SH-SY5Y (cell line): ENCODE measurements at regions not wholly inside any gene's neighbourhood (a gene's known extent, or its start where the extent isn't known, plus 50 kb on each side); places are given as distances from the start of the nearest gene placed in this dataset.

Experiments used
- GATA2 ChIP-seq: IDR thresholded peaks from 2 replicates; pipeline ENCODE4 v1.6.1; 2011; ENCODE audit warnings: mild to moderate bottlenecking, low read depth, low read length
- GATA3 ChIP-seq: IDR thresholded peaks from 2 replicates; pipeline ENCODE4 v1.6.1; 2011; ENCODE audit warnings: low read depth, mild to moderate bottlenecking, low read length, moderate library complexity

- TF ChIP-seq GATA3 = no peak
- no peak for TF ChIP-seq GATA2
These were observed 279.6 kb downstream of the KLF5 start for GRCh38 chr13:73338389-73338788.

GRCh38 chr13:73337532-73337931 lies 278.7 kb downstream of the KLF5 start:
- TF ChIP-seq GATA3 (no peak), GATA2 (no peak)

- TF ChIP-seq GATA3 (no peak), GATA2 (no peak)
These were observed 278.0 kb downstream of the KLF5 start for GRCh38 chr13:73336773-73337172.

- TF ChIP-seq GATA2 (no peak), GATA3 (no peak)
These were observed 277.1 kb downstream of the KLF5 start for GRCh38 chr13:73335944-73336343.

- no peak for TF ChIP-seq GATA3
- no peak for TF ChIP-seq GATA2
These were observed 276.4 kb downstream of the KLF5 start for GRCh38 chr13:73335210-73335609.

- TF ChIP-seq GATA2 (no peak), GATA3 (no peak)
These were observed 275.6 kb downstream of the KLF5 start for GRCh38 chr13:73334445-73334844.

- TF ChIP-seq GATA3 = no peak
- TF ChIP-seq GATA2 = no peak
These were observed 272.8 kb downstream of the KLF5 start for GRCh38 chr13:73331556-73331955.

- TF ChIP-seq GATA3 = no peak
These were observed 270.6 kb downstream of the KLF5 start for GRCh38 chr13:73329355-73329754.

DNA sequence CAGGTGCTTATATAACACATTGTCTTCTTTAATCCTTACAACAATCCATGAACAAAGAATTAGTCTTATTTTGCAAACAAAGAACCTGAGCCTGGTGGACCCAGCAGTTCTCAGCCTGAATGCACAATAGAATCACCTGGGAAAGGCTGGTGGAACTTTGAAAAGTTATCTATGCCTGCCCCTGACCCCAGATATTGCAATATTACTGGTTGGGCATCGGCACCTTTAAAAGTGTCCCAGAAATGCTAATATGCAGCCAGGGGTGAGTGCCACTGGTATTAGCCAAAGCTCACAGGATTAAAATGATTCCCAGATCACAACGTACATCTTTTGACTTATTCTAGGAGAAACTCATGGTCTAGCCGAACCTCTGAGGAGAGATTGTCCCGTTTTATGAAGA lies 268.8 kb downstream of the KLF5 start:
- TF ChIP-seq GATA3 (no peak), GATA2 (no peak)

DNA sequence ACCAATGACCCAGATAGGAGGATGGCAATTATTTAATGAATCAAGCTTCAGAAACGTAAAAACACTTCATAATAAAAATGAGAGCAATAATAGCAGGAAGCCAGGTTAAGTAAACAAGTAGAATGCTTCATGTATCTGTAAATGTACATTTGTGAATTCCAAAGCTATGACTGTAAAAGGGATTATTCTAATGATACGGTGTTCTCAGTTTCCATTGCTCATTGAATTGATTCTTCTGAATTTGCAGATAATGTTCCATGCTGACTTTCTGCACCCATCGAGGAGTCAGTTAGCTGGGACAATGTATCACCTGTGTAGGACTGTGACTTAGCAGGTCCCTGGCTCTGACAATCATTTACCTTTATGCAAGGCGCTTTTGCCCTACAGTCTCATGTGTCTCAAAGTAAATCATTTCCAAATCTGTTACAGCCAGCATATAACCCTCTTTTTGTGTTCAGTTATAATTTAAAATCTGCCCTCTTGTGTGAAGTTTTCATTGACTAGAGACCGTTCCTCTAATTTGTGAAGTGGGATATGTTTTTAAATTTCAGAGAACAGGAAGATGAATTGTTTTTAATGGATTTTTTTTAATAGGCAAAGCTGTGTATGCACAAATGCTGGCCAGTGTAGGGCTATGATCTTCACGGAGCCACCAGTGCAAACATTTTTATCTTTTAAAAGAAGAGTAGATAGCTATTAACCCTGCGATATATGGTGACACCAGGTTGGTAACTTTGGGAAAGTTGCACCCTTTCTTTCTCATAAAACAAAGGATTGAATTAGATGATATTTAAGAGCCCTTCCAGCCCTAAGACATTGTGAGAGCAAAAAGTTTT lies 267.1 kb downstream of the KLF5 start:
- TF ChIP-seq GATA3 (no peak), GATA2 (no peak)

GRCh38 chr13:73324842-73325722 lies 266.3 kb downstream of the KLF5 start:
- no peak for TF ChIP-seq GATA3
- no peak for TF ChIP-seq GATA2

DNA sequence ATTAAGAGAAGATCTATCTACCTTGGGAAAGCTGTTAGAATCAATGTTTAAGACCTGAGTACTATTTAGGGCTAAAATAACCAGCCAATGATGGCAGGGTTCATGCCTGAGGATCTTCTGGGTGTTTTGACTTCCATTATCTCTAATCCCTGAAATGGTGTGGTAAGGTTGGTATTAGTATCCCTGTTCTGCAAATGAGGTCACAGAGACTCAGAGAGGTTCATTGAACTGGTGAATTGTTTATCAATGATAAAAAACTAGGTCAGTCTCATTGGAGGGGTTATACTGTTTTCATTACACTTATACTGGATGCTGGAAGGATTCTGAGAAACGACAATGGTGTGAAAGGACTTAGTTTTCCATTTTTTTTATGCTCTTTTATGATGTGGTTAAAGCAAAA lies 264.8 kb downstream of the KLF5 start:
- TF ChIP-seq GATA3 (no peak), GATA2 (no peak)

- TF ChIP-seq GATA2 (no peak), GATA3 (no peak)
These were observed 262.2 kb downstream of the KLF5 start for GRCh38 chr13:73321043-73321442.

- no peak for TF ChIP-seq GATA2
These were observed 258.3 kb downstream of the KLF5 start for GRCh38 chr13:73317140-73317539.

DNA sequence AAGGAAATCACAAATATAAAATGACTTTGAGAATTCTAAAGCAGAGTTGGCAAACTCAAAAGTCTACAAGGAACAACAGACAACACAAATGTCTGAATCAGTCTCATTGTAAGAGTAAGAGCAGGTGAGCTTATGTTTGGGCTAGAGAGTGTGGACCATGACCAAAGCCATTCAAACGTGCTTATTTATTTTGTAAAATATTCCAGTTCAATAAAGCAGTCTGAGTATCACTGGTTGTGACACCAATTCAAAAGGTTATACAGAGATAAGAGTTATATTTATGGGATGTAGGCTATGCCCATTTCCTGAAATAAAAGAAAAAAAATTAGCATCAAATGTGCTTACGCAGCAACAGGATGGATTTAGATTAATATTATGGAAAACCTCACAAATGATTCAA lies 251.6 kb downstream of the KLF5 start:
- no peak for TF ChIP-seq GATA3
- TF ChIP-seq GATA2 = no peak
